SK-N-SH (cell line): ENCODE measurements at regions not wholly inside any gene's neighbourhood (a gene's known extent, or its start where the extent isn't known, plus 50 kb on each side); places are given as distances from the start of the nearest gene placed in this dataset.

ENCODE experiments used
- CTCF ChIP-seq: fragments of 200-600 bp; sonication (generic); IDR thresholded peaks from 2 replicates; pipeline ENCODE4 v1.6.1; 2017; ENCODE audit warnings: antibody characterized with exemption, mild to moderate bottlenecking, moderate library complexity
- EP300 ChIP-seq, 2 experiments: IDR thresholded peaks; 2 replicates each; pipeline versions ENCODE4 v1.4.0 to v1.6.1; 2012; ENCODE audit warnings: borderline replicate concordance in 1 of 2, low read depth in 1 of 2, low read length in 1 of 2
- EZH2phosphoT487 ChIP-seq: fragments of 200-600 bp; sonication (generic); IDR thresholded peaks from 2 replicates; pipeline ENCODE4 v1.6.1; 2017; ENCODE audit warnings: low read depth, mixed run types, mild to moderate bottlenecking, antibody characterized with exemption, moderate library complexity, borderline replicate concordance
- FOSL2 ChIP-seq: IDR thresholded peaks from 2 replicates; pipeline ENCODE4 v1.4.0; 2012; ENCODE audit warnings: low read depth, mild to moderate bottlenecking, moderate library complexity, borderline replicate concordance
- GABPA ChIP-seq: IDR thresholded peaks from 2 replicates; pipeline ENCODE4 v1.4.0; 2012; ENCODE audit warnings: low read depth, mild to moderate bottlenecking
- JUND ChIP-seq: IDR thresholded peaks from 2 replicates; pipeline ENCODE4 v1.4.0; 2012
- MXI1 ChIP-seq: IDR thresholded peaks from 2 replicates; pipeline ENCODE4 v1.6.1; 2012; ENCODE audit warnings: mild to moderate bottlenecking, low read depth, low read length, improper control_type of control experiment
- PBX3 ChIP-seq: IDR thresholded peaks from 2 replicates; pipeline ENCODE4; 2012
- POLR2AphosphoS5 ChIP-seq: IDR thresholded peaks from 2 replicates; pipeline ENCODE4 v1.6.1; 2012; ENCODE audit warnings: low read depth, low read length
- RAD21 ChIP-seq: IDR thresholded peaks from 2 replicates; pipeline ENCODE4 v1.6.1; 2012; ENCODE audit warnings: mild to moderate bottlenecking, low read length
- RXRA ChIP-seq: IDR thresholded peaks from 2 replicates; pipeline ENCODE4 v1.4.0; 2012; ENCODE audit warnings: low read depth, mild to moderate bottlenecking, borderline replicate concordance
- SIN3A ChIP-seq: IDR thresholded peaks from 2 replicates; pipeline ENCODE4 v1.6.1; 2012; ENCODE audit warnings: low read depth, mild to moderate bottlenecking, low read length, moderate library complexity, borderline replicate concordance
- USF1 ChIP-seq: IDR thresholded peaks from 2 replicates; pipeline ENCODE4 v1.4.0; 2012; ENCODE audit warnings: low read depth, borderline replicate concordance
- ZBTB33 ChIP-seq: IDR thresholded peaks from 2 replicates; pipeline ENCODE4 v1.4.0; 2012; ENCODE audit warnings: low read depth, borderline replicate concordance

GRCh38 chr5:174419540-174420132, 304.7 kb upstream of the MSX2 start:
- TF ChIP-seq MXI1 (peak; percentile 27; the same call in 1 of the 2 replicates), CTCF (peak; percentile 95), JUND (no peak), FOSL2 (no peak), GABPA (no peak), EP300 (IDR thresholded peaks at IDR 0.05; ENCODE audit: borderline replicate concordance in 1 of 2, low read depth in 1 of 2, low read length in 1 of 2) (no peak), RAD21 (peak; percentile 99), USF1 (no peak), SIN3A (no peak), EZH2phosphoT487 (no peak), PBX3 (no peak), POLR2AphosphoS5 (no peak), ZBTB33 (no peak), RXRA (no peak)
